PC-3 (cell line): ENCODE measurements at regions not wholly inside any gene's neighbourhood (a gene's known extent, or its start where the extent isn't known, plus 50 kb on each side); places are given as distances from the start of the nearest gene placed in this dataset.

Source experiments
- EZH2 ChIP-seq: fragments of 300-600 bp; sonication (generic); IDR thresholded peaks from one replicate; pipeline ENCODE4 v1.6.1; 2017; ENCODE audit warnings: antibody characterized with exemption, mild to moderate bottlenecking, low read length; ENCODE audit not compliant: unreplicated experiment
- EZH2phosphoT487 ChIP-seq: fragments of 300-600 bp; sonication (generic); IDR thresholded peaks from 2 replicates; pipeline ENCODE4 v1.6.1; 2018; ENCODE audit warnings: mild to moderate bottlenecking, antibody characterized with exemption, low read length, borderline replicate concordance
- TF ChIP-seq, protein P1 (sequence below): fragments of 300-600 bp; sonication (generic); conservative IDR thresholded peaks from 2 replicates; pipeline ENCODE4 v1.5.1; 2017; ENCODE audit warnings: antibody characterized with exemption, low read depth, mild to moderate bottlenecking, low read length

GRCh38 chr10:114876169-114876568 is 54.6 kb downstream of the FHIP2A start:
- TF ChIP-seq, protein P1, sequence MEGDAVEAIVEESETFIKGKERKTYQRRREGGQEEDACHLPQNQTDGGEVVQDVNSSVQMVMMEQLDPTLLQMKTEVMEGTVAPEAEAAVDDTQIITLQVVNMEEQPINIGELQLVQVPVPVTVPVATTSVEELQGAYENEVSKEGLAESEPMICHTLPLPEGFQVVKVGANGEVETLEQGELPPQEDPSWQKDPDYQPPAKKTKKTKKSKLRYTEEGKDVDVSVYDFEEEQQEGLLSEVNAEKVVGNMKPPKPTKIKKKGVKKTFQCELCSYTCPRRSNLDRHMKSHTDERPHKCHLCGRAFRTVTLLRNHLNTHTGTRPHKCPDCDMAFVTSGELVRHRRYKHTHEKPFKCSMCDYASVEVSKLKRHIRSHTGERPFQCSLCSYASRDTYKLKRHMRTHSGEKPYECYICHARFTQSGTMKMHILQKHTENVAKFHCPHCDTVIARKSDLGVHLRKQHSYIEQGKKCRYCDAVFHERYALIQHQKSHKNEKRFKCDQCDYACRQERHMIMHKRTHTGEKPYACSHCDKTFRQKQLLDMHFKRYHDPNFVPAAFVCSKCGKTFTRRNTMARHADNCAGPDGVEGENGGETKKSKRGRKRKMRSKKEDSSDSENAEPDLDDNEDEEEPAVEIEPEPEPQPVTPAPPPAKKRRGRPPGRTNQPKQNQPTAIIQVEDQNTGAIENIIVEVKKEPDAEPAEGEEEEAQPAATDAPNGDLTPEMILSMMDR = no peak
- TF ChIP-seq EZH2 (no peak), EZH2phosphoT487 (no peak)
